GM23338 (cell line): ENCODE measurements at regions not wholly inside any gene's neighbourhood (a gene's known extent, or its start where the extent isn't known, plus 50 kb on each side); places are given as distances from the start of the nearest gene placed in this dataset.

Experiments used
- ATAC-seq: fragments of 200-7000 bp; cut with Tn5 transposase; 3 replicates; pipeline ENCODE4 v1.9.1; 2020
- DNase-seq: peaks from one replicate; pipeline ENCODE4 v3.0.0-alpha.2; 2015; ENCODE audit warnings: low spot score
- H2AFZ ChIP-seq: fragments of 200-600 bp; sonication (generic); 2 replicates; pipeline ENCODE4 v1.8.0; 2016; ENCODE audit warnings: antibody characterized with exemption, mild to moderate bottlenecking, moderate library complexity
- H3F3A ChIP-seq: fragments of 200-600 bp; sonication (generic); replicated peaks from 2 replicates; pipeline ENCODE4 v1.8.0; 2017; ENCODE audit warnings: antibody characterized with exemption, mixed run types, low read depth
- H3K27ac ChIP-seq: fragments of 200-600 bp; sonication (generic); 2 replicates; pipeline ENCODE4 v1.6.1; 2016; ENCODE audit warnings: low read depth
- H3K27me3 ChIP-seq: fragments of 200-600 bp; sonication (generic); 2 replicates; pipeline ENCODE4 v1.8.0; 2016; ENCODE audit warnings: mild to moderate bottlenecking, mixed run types, moderate library complexity; ENCODE audit not compliant: insufficient read depth
- H3K36me3 ChIP-seq: fragments of 200-600 bp; sonication (generic); 2 replicates; pipeline ENCODE4 v1.8.0; 2016; ENCODE audit warnings: mild to moderate bottlenecking; ENCODE audit not compliant: insufficient read depth
- H3K4me1 ChIP-seq: fragments of 200-600 bp; sonication (generic); 2 replicates; pipeline ENCODE4 v1.8.0; 2016; ENCODE audit warnings: mild to moderate bottlenecking, moderate library complexity; ENCODE audit not compliant: insufficient read depth
- H3K4me2 ChIP-seq: fragments of 200-600 bp; sonication (generic); 2 replicates; pipeline ENCODE4 v1.7.1; 2017; ENCODE audit warnings: mixed run types
- H3K4me3 ChIP-seq: fragments of 200-600 bp; sonication (generic); 2 replicates; pipeline ENCODE4 v1.6.1; 2016; ENCODE audit warnings: mixed run types
- H3K79me2 ChIP-seq: fragments of 200-600 bp; sonication (generic); replicated peaks from 2 replicates; pipeline ENCODE4 v1.8.0; 2017; ENCODE audit warnings: mild to moderate bottlenecking; ENCODE audit not compliant: insufficient read depth
- H3K9me2 ChIP-seq: fragments of 200-600 bp; sonication (generic); 2 replicates; pipeline ENCODE4 v1.8.0; 2017; ENCODE audit not compliant: insufficient read depth
- H4K20me1 ChIP-seq: fragments of 200-600 bp; sonication (generic); replicated peaks from 2 replicates; pipeline ENCODE4 v1.8.0; 2017; ENCODE audit warnings: mild to moderate bottlenecking; ENCODE audit not compliant: insufficient read depth
- H3K27ac Mint-ChIP-seq: 2 replicates; pipeline ENCODE4 v1.8.0; 2020; ENCODE audit warnings: inconsistent platforms, mild to moderate bottlenecking, moderate library complexity, mixed read lengths
- H3K27me3 Mint-ChIP-seq: 3 replicates; pipeline ENCODE4 v1.8.0; 2022; ENCODE audit warnings: low read depth, mild to moderate bottlenecking, moderate library complexity, mixed read lengths, inconsistent platforms; ENCODE audit not compliant: insufficient read depth, poor library complexity
- H3K36me3 Mint-ChIP-seq: 3 replicates; pipeline ENCODE4 v1.8.0; 2021; ENCODE audit warnings: low read depth, mild to moderate bottlenecking, inconsistent platforms, moderate library complexity, mixed read lengths
- H3K4me1 Mint-ChIP-seq: 3 replicates; pipeline ENCODE4 v1.8.0; 2020; ENCODE audit warnings: mild to moderate bottlenecking, inconsistent platforms, mixed read lengths
- H3K4me3 Mint-ChIP-seq: 3 replicates; pipeline ENCODE4 v1.8.0; 2021; ENCODE audit warnings: moderate library complexity, mild to moderate bottlenecking, inconsistent platforms, mixed read lengths
- H3K9me3 Mint-ChIP-seq: 3 replicates; pipeline ENCODE4 v1.8.0; 2020; ENCODE audit warnings: moderate library complexity, mild to moderate bottlenecking, inconsistent platforms, mixed read lengths
- CREB1 ChIP-seq: fragments of 250-450 bp; sonication (Bioruptor Pico); IDR thresholded peaks from 2 replicates; pipeline ENCODE4 v1.5.0; 2020; ENCODE audit warnings: low read depth, mild to moderate bottlenecking, moderate library complexity
- EZH2 ChIP-seq: fragments of 200-600 bp; sonication (generic); IDR thresholded peaks from one replicate; pipeline ENCODE4 v1.8.0; 2017; ENCODE audit warnings: antibody characterized with exemption, mild to moderate bottlenecking, low read depth; ENCODE audit not compliant: unreplicated experiment
- EZH2phosphoT487 ChIP-seq: fragments of 200-600 bp; sonication (generic); IDR thresholded peaks from one replicate; pipeline ENCODE4 v1.8.1; 2018; ENCODE audit warnings: antibody characterized with exemption; ENCODE audit not compliant: unreplicated experiment
- JUNB ChIP-seq: IDR thresholded peaks from one replicate; pipeline ENCODE4 v1.6.1; 2016; ENCODE audit warnings: antibody characterized with exemption; ENCODE audit not compliant: unreplicated experiment
- NANOG ChIP-seq: IDR thresholded peaks from 2 replicates; pipeline ENCODE4 v1.6.1; 2016; ENCODE audit warnings: antibody characterized with exemption, borderline replicate concordance
- POLR2AphosphoS5 ChIP-seq: IDR thresholded peaks from 2 replicates; pipeline ENCODE4 v1.6.1; 2016; ENCODE audit warnings: antibody characterized with exemption, low read depth
- REST ChIP-seq: IDR thresholded peaks from one replicate; pipeline ENCODE4 v1.6.1; 2018; ENCODE audit warnings: antibody characterized with exemption; ENCODE audit not compliant: unreplicated experiment
- STAT1 ChIP-seq: IDR thresholded peaks from one replicate; pipeline ENCODE4 v1.6.1; 2016; ENCODE audit warnings: antibody characterized with exemption; ENCODE audit not compliant: unreplicated experiment
- ZNF114 ChIP-seq: fragments of 250-450 bp; sonication (Bioruptor Pico); IDR thresholded peaks from 2 replicates; pipeline ENCODE4 v1.5.0; 2020; ENCODE audit warnings: mild to moderate bottlenecking, moderate library complexity
- ZNF331 ChIP-seq: fragments of 250-450 bp; sonication (Bioruptor Pico); IDR thresholded peaks from 2 replicates; pipeline ENCODE4 v1.5.0; 2020; ENCODE audit warnings: low read depth, mild to moderate bottlenecking, moderate library complexity
- TF ChIP-seq, protein P1 (sequence below): IDR thresholded peaks from 2 replicates; pipeline ENCODE4 v1.6.1; 2016; ENCODE audit warnings: antibody characterized with exemption

GRCh38 chr3:189082666-189083427, 88.9 kb upstream of the TPRG1 start:
- no peaks in the 10 kb centered on the region for H4K20me1 ChIP-seq
- Mint-ChIP-seq H3K4me3 (no peak overlapping the region), H3K4me1 (no peaks in the 10 kb centered on the region), H3K9me3 (no peaks in the 10 kb centered on the region; the same call in 2 of the 3 replicates), H3K27me3 (peaks cover 2% of the 10 kb centered on the region), H3K27ac (no peak overlapping the region), H3K36me3 (no peaks in the 10 kb centered on the region)
- no peak overlapping the region for H3K27ac ChIP-seq
- DNase-seq (no peak), ATAC-seq (no peak)
- no peak for TF ChIP-seq NANOG
- TF ChIP-seq JUNB, result no peak
- TF ChIP-seq EZH2phosphoT487, result no peak
- no peak for TF ChIP-seq POLR2AphosphoS5
- H3K4me2 ChIP-seq, result no peak overlapping the region
- H2AFZ ChIP-seq, result no peak overlapping the region
- H3K4me1 ChIP-seq, result no peaks in the 10 kb centered on the region
- H3F3A ChIP-seq, result no peaks in the 10 kb centered on the region
- H3K27me3 ChIP-seq, result no peaks in the 10 kb centered on the region
- H3K79me2 ChIP-seq, result no peaks in the 10 kb centered on the region
- H3K9me2 ChIP-seq, result no peaks in the 10 kb centered on the region
- H3K4me3 ChIP-seq, result no peak overlapping the region
- H3K36me3 ChIP-seq, result no peaks in the 10 kb centered on the region

GRCh38 chr3:189084620-189085019, 87.2 kb upstream of the TPRG1 start:
- H3K27me3 ChIP-seq, result no peaks in the 10 kb centered on the region
- no peak overlapping the region for H3K4me2 ChIP-seq
- H3K4me3 Mint-ChIP-seq, result no peak overlapping the region
- H3K36me3 ChIP-seq, result no peaks in the 10 kb centered on the region
- no peak overlapping the region for H2AFZ ChIP-seq
- H3K9me3 Mint-ChIP-seq, result no peaks in the 10 kb centered on the region; the same call in 2 of the 3 replicates
- H3K4me1 Mint-ChIP-seq, result no peaks in the 10 kb centered on the region
- no peaks in the 10 kb centered on the region for H4K20me1 ChIP-seq
- no peaks in the 10 kb centered on the region for H3K79me2 ChIP-seq
- H3K4me3 ChIP-seq, result no peak overlapping the region
- DNase-seq, result no peak
- ATAC-seq, result no peak
- peaks cover 2% of the 10 kb centered on the region for H3K27me3 Mint-ChIP-seq
- H3F3A ChIP-seq, result no peaks in the 10 kb centered on the region
- H3K27ac ChIP-seq, result no peak overlapping the region
- no peak overlapping the region for H3K27ac Mint-ChIP-seq
- no peaks in the 10 kb centered on the region for H3K36me3 Mint-ChIP-seq
- H3K4me1 ChIP-seq, result no peaks in the 10 kb centered on the region
- no peaks in the 10 kb centered on the region for H3K9me2 ChIP-seq
- TF ChIP-seq JUNB (no peak), CREB1 (CRISPR knock-in tag) (no peak), REST (no peak), POLR2AphosphoS5 (no peak), STAT1 (no peak), ZNF114 (CRISPR knock-in tag) (no peak), ZNF331 (CRISPR knock-in tag) (no peak), NANOG (no peak), EZH2 (no peak), EZH2phosphoT487 (no peak)
- TF ChIP-seq, protein P1, sequence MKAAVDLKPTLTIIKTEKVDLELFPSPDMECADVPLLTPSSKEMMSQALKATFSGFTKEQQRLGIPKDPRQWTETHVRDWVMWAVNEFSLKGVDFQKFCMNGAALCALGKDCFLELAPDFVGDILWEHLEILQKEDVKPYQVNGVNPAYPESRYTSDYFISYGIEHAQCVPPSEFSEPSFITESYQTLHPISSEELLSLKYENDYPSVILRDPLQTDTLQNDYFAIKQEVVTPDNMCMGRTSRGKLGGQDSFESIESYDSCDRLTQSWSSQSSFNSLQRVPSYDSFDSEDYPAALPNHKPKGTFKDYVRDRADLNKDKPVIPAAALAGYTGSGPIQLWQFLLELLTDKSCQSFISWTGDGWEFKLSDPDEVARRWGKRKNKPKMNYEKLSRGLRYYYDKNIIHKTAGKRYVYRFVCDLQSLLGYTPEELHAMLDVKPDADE, result no peak
